ENCODE measurements at regions not wholly inside any gene's neighbourhood (a gene's known extent, or its start where the extent isn't known, plus 50 kb on each side); places are given as distances from the start of the nearest gene placed in this dataset.

GRCh38 chr18:77522051-77522675, 272.5 kb downstream of the GALR1 start:
- H2AFZ ChIP-seq (ENCODE audit: low read length), result no peak overlapping the region
- TF ChIP-seq ZNF496 (CRISPR knock-in tag; IDR thresholded peaks at IDR 0.05; ENCODE audit: insufficient replicate concordance) (no peak), CREB1 (IDR thresholded peaks at IDR 0.05) (peak; percentile 63), CREB1 (CRISPR knock-in tag; IDR thresholded peaks at IDR 0.05) (no peak)
- no peaks in the 10 kb centered on the region for H3K27me3 ChIP-seq (ENCODE audit: control insufficient read depth in 1 of 2, insufficient read depth in 2 of 2, low read length in 2 of 2)
- no peaks in the 10 kb centered on the region for H3K36me3 ChIP-seq (replicated peaks in 1 of 2; ENCODE audit: control insufficient read depth in 1 of 2, insufficient read depth in 2 of 2, low read length in 2 of 2)
- no peaks in the 10 kb centered on the region for H4K20me1 ChIP-seq (ENCODE audit: insufficient read depth, low read length)
- no peak overlapping the region for H3K27ac ChIP-seq (ENCODE audit: extremely low read length, insufficient read depth, low read length)
- no peaks in the 10 kb centered on the region for H3K4me1 ChIP-seq (ENCODE audit: insufficient read depth, low read length)
- no peak overlapping the region for H3K9ac ChIP-seq (ENCODE audit: insufficient read depth, low read depth, low read length)
- ChIA-PET POLR2A (no interaction called here), CTCF (ENCODE audit: low intra/inter-chr PET ratio, low total read pairs) (no interaction called here)
- no TSS peak for BruUV-seq (replicated peaks)
- in situ Hi-C loops (cut with HindIII; ENCODE audit: extremely low pct_ligation_motif_present, low pct_unique_long_range_greater_than_20kb) (no loop called here), intact Hi-C loops (cut with micrococcal nuclease; ENCODE audit: unreplicated experiment) (no loop called here)
- no peaks in the 10 kb centered on the region for H3K79me2 ChIP-seq (ENCODE audit: insufficient read depth, low read length)
- no peak overlapping the region for H3K4me3 ChIP-seq (replicated peaks in 1 of 3; ENCODE audit: insufficient read depth in 1 of 3, low read depth in 2 of 3, low read length in 3 of 3)
- WGBS (ENCODE audit: low lambda C conversion rate), result 3% methylated on average over 9 of the region's 9 CpGs
- DNase-seq (ENCODE audit: low spot score) (no peak), FAIRE-seq (no peak), ATAC-seq (no peak)
- no peaks in the 10 kb centered on the region for H3K9me3 ChIP-seq (ENCODE audit: low read length)
- H3K4me2 ChIP-seq (ENCODE audit: low read depth, low read length), result no peak overlapping the region

- no TSS peak for BruUV-seq (replicated peaks)
- DNase-seq (ENCODE audit: low spot score) (no peak), FAIRE-seq (no peak), ATAC-seq (no peak)
- Histone ChIP-seq H3K4me2 (ENCODE audit: low read depth, low read length) (no peak overlapping the region), H3K27ac (ENCODE audit: extremely low read length, insufficient read depth, low read length) (no peak overlapping the region), H3K9ac (ENCODE audit: insufficient read depth, low read depth, low read length) (no peak overlapping the region), H3K79me2 (ENCODE audit: insufficient read depth, low read length) (no peaks in the 10 kb centered on the region), H3K4me3 (replicated peaks in 1 of 3; ENCODE audit: insufficient read depth in 1 of 3, low read depth in 2 of 3, low read length in 3 of 3) (no peak overlapping the region), H2AFZ (ENCODE audit: low read length) (no peak overlapping the region), H3K9me3 (ENCODE audit: low read length) (no peaks in the 10 kb centered on the region), H3K36me3 (replicated peaks in 1 of 2; ENCODE audit: control insufficient read depth in 1 of 2, insufficient read depth in 2 of 2, low read length in 2 of 2) (no peaks in the 10 kb centered on the region), H3K27me3 (ENCODE audit: control insufficient read depth in 1 of 2, insufficient read depth in 2 of 2, low read length in 2 of 2) (no peaks in the 10 kb centered on the region), H3K4me1 (ENCODE audit: insufficient read depth, low read length) (no peaks in the 10 kb centered on the region), H4K20me1 (ENCODE audit: insufficient read depth, low read length) (no peaks in the 10 kb centered on the region)
- ChIA-PET POLR2A (no interaction called here), CTCF (ENCODE audit: low intra/inter-chr PET ratio, low total read pairs) (no interaction called here)
- 15% methylated on average over 7 of the region's 7 CpGs for WGBS (ENCODE audit: low lambda C conversion rate)
- in situ Hi-C loops (cut with HindIII; ENCODE audit: extremely low pct_ligation_motif_present, low pct_unique_long_range_greater_than_20kb), result no loop called here
- TF ChIP-seq NCOA2 (CRISPR knock-in tag; IDR thresholded peaks at IDR 0.05) (no peak), ZEB1 (IDR thresholded peaks at IDR 0.05; ENCODE audit: insufficient replicate concordance, low read depth) (no peak), ZNF790 (CRISPR knock-in tag; IDR thresholded peaks at IDR 0.05; ENCODE audit: borderline replicate concordance) (no peak), MIER2 (CRISPR knock-in tag; IDR thresholded peaks at IDR 0.05) (no peak), HOMEZ (CRISPR knock-in tag; IDR thresholded peaks at IDR 0.05; ENCODE audit: low read depth) (no peak)
- intact Hi-C loops (cut with micrococcal nuclease; ENCODE audit: unreplicated experiment), result no loop called here
Observed at GRCh38 chr18:77524909-77525308, 275.3 kb downstream of the GALR1 start.

Measured in HepG2 (cell line).